ENCODE measurements at regions not wholly inside any gene's neighbourhood (a gene's known extent, or its start where the extent isn't known, plus 50 kb on each side); places are given as distances from the start of the nearest gene placed in this dataset.

- intact Hi-C loops (cut with DNase I) = no loop called here
- DNase-seq (ENCODE audit: missing footprints) = no peak
- no peak for ATAC-seq
Measured at GRCh38 chr13:40185414-40185813, 481.0 kb downstream of the FOXO1 start.

- DNase-seq (ENCODE audit: missing footprints) = no peak
- intact Hi-C loops (cut with DNase I) = no loop called here
- no peak for ATAC-seq
Measured at GRCh38 chr13:40186041-40186440, 480.4 kb downstream of the FOXO1 start.

DNA sequence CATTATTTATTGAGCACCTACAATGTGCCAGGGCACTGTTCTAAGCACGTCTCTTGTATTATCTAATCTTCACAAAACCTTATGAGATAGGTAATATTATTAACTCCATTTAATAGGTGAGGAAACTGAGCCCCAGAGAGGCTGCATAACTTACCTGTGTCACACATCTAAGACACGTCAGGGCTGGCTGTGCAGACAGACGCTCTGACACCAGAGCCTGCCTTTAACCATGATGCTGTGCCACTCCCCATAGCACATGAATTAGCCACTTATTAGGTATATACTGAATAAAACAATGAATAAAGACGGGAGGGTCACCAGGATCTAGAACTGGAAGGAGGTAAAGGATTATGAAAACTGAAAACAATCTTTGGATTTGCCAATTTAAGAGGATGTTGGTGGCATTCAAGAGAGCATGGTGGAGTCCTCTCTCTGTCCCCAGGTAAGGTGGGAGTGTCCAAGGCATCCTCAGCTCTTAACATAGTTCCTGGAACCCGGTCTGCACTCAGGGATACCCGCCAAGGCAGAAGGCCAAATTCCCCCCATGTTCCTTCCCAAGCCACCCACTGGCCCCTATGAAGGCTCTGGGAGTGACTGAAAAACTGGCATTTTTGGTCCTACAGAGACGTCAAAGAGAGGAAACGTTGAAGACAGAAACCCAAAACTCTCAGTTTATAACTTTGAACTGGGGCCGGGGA lies 479.7 kb downstream of the FOXO1 start:
- intact Hi-C loops (cut with DNase I) = no loop called here

DNA sequence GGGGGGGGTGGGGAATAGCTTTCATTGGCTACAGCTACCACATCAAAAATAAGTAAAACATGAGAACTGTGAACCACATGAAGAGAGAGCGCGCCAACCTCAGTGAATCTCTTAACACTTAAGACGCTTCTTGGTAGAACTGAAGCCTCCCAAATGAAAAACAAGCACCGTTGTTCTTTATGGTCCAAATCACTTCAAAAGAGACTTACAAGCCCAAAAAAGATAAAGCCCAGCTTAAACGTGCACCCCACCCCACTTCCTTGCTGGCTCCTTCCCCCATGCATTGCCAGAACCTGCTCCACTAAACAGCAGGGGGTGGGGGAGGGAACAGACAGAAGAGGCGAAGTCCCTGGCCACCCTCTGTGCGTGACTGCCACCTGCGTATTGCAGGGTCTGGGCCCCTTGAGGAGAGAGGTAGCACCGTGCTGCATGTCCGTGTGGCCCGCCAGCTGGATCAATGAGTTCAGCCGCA lies 479.1 kb downstream of the FOXO1 start:
- intact Hi-C loops (cut with DNase I) = no loop called here
- DNase-seq (ENCODE audit: missing footprints) = no peak
- ATAC-seq = no peak

More for the DNA sequence above, 479.7 kb downstream of the FOXO1 start:
- ATAC-seq (no peak), DNase-seq (ENCODE audit: missing footprints) (no peak)

DNA sequence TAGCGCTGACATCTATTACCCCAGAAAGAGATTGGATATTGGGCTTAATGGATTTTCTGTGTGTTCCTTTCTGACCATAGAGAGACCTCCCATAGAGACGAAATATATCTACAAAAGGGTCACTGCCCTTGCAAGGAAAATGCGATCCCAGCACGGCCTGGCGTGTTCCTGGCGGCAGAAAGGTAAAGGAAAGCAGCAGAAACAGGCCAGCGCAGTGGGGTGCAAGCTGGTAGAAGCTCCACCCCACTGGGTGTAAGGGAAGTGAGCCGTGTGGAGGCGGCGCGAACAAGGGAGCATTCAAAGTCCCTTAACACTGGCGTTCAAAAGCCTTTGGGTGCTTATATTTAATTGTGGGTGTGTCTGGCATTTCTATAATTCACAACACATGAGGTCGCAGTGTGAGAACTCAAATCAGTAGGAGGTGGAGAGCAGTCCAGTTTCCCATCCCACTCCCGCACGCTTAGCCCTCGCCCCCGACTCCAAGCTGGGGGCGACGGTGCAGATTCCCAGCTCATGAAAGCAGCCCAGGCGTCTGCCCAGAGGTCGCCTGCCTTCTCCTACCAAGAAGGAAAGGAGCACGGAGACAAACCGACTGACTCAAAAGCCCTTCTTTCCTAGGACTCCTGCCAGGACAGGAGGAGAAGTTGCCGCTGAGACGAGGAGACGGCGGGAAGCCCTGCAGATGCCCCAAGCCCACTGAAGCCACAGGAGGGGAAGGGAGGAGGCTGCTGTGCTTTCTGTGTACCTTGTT lies 478.4 kb downstream of the FOXO1 start:
- intact Hi-C loops (cut with DNase I) = no loop called here
- DNase-seq (ENCODE audit: missing footprints) (no peak), ATAC-seq (no peak)

DNA sequence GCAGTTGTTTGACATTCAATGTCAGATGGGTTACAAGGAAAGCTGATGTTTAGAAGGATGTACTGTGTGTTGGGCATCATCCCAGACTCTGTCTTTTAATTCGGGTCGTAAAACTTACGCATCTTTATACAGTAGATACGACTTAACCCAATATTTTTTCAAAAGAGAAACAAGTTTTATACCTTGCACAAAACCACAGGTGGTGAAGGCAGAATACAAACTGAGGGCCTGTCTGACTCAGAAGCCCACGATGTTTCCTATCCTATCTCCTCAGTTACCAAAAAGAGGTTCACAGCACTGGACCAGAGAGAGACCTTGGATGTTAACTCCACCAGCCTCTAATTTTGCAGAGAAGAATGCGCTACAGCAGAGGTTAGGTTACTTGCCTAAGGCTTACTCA lies 477.0 kb downstream of the FOXO1 start:
- DNase-seq (ENCODE audit: missing footprints) (no peak), ATAC-seq (no peak)
- intact Hi-C loops (cut with DNase I) = no loop called here

DNA sequence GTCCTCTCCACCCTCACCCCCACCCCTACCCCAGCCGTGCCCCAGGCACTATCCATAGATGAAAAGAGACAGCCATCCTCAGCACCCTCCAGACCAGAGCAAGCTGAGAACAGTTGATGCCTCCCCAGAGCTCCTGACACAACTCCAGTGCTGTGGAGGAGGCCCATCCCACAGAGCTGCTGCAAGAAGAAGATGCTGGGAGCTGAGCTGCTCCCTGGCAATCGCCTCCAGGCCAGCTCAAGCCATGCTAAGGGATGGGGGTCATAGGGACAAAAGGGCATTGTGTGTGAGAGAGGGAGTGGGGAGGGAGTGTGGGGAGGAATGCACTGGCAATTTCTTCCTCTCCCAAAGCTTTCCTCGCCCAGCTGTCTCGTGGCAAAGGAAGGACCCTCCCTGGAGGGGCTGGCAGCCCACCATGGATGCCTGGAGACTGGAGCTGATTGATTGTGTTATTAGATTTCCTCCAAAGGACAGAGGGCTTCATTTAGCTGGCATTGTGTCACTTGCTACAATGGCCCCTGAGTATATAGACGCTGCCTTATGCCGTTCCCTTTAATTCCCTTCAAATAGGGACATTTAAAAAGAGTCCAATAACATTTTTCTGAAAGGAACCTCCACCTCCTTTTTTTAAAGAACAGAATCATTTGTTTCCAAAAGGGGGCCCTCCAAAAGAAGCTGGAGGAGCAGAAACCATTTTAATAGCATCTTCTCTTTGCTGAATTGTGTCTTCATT lies 476.4 kb downstream of the FOXO1 start:
- ATAC-seq = peak; percentile 18

DNA sequence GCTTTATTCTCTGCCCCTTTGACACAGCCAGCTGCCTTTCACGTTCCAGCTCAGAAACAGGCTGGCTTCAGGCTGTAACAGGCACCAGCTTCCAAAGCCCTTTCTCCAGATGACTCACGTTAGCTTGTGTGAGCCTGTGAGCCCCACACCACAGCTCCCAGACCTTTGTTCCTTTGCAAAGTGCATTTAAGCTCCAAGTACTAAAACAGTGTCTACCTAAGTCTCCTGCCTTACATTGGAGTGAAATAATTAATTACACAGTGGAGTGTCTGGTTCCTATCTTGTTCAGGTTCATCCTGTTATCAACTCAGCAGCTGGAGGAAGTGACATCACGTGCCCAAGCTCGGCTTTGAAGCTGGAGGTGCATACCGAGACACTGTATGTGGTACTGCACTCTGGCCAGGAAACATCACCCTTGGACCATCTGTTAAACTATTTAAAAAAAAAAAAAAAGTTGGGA lies 475.8 kb downstream of the FOXO1 start:
- no peak for DNase-seq (ENCODE audit: missing footprints)
- intact Hi-C loops (cut with DNase I) = loop anchor here (2.0 to 5.0 kb wide), 3 partner anchors 43 to 252 kb away; no protein-coding TSS in a partner anchor

More for the DNA sequence above, 476.4 kb downstream of the FOXO1 start:
- intact Hi-C loops (cut with DNase I) = loop anchor here (2.0 to 5.0 kb wide), 3 partner anchors 43 to 252 kb away; no protein-coding TSS in a partner anchor
- DNase-seq (ENCODE audit: missing footprints) = no peak

GRCh38 chr13:40191186-40191980 lies 475.1 kb downstream of the FOXO1 start:
- intact Hi-C loops (cut with DNase I) = loop anchor here (2.0 to 5.0 kb wide), 3 partner anchors 44 to 251 kb away; no protein-coding TSS in a partner anchor
- no peak for DNase-seq (ENCODE audit: missing footprints)
- peak; percentile 30 for ATAC-seq

More for the DNA sequence above, 475.8 kb downstream of the FOXO1 start:
- peak; percentile 50 for ATAC-seq

DNA sequence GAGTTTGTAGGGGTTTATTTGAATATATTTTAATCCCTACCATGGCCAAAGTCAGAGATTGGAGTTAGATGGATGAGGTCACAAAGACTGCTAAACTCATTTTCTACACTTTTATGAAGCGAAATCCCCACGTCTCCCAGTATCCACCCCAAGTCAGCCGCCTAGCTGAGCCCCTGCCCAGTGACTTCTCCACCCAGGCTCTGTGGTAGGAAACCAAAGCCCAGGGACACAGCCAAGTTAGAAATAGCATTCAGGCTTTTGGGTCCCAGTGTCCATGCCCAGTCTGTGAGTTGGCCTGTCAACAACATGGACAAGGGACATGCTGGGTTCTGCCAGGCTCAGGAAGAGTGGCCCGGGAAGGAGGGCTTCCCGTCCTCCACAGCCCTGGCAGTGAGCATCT lies 474.0 kb downstream of the FOXO1 start:
- ATAC-seq (peak; percentile 51), DNase-seq (ENCODE audit: missing footprints) (no peak)
- intact Hi-C loops (cut with DNase I) = loop anchor here (5.0 kb wide), 2 partner anchors 45 to 250 kb away; no protein-coding TSS in a partner anchor

GRCh38 chr13:40192858-40193257 lies 473.6 kb downstream of the FOXO1 start:
- peak; percentile 18 for ATAC-seq
- intact Hi-C loops (cut with DNase I) = loop anchor here (5.0 kb wide), 2 partner anchors 46 to 249 kb away; no protein-coding TSS in a partner anchor
- no peak for DNase-seq (ENCODE audit: missing footprints)

- ATAC-seq (peak; percentile 46), DNase-seq (ENCODE audit: missing footprints) (no peak)
- intact Hi-C loops (cut with DNase I) = loop anchor here (5.0 kb wide), 2 partner anchors 46 to 249 kb away; no protein-coding TSS in a partner anchor
Measured at GRCh38 chr13:40193286-40194223, 472.9 kb downstream of the FOXO1 start.

DNA sequence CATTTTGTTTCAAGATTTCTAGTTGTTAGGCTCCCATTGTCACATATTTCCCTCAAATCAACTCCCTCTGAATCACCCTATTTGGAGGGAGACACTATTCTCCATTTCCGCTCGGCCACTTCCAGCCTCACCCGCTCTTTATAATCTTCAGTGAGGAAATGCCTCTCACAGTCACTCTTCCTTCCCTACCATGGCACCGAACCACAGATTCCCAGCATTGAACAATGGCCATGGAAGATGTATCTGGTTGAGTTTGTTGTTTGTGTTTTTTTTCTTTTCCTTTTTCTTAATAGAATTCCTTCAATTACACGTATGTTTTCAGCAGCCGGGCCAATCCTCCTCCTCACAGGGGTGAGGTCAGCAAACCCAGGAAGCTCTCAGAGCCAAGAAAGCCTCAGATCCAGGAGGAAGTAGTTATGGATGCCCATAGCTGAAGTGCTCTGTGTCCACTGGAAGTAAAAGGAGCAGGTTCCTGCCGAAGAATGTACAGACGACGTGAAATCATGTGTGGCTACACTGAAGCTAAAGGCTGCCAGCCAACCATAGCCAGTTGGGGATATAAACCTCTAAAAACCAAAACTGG lies 472.1 kb downstream of the FOXO1 start:
- no peak for DNase-seq (ENCODE audit: missing footprints)
- ATAC-seq = no peak
- intact Hi-C loops (cut with DNase I) = loop anchor here (5.0 kb wide), 2 partner anchors 47 to 248 kb away; no protein-coding TSS in a partner anchor

GRCh38 chr13:40197049-40197448 lies 469.4 kb downstream of the FOXO1 start:
- intact Hi-C loops (cut with DNase I) = no loop called here
- DNase-seq (ENCODE audit: missing footprints) = no peak
- ATAC-seq = no peak

DNA sequence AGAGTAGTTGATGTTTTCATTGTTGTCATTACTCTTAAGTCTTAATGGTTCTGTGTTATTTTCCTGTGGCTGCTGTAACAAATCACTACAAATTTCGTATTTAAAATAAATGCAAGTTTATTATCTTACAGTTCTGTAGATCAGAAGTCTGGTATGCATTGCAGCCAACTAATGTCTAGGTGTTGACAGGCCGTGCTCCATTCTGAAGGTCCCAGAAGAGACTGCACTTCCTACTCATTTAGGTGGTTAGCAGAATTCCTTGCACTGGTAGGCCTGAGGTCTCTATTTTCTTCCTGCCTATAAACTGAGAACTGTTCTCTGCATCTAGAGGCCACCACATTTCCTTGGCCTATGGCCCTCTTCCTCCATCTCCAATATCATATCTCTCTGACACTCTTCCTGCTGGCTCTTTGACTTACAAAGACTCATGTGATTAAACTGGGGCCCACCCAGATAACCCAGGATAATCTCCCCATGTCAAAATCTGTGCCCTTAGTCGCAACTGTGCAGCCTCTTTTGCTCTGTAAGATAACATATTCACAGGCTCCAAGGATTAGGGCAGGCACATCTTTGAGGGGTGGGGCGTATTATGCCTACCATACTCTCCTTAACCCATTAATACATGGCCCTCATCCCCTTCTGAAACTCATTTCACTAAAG lies 468.4 kb downstream of the FOXO1 start:
- ATAC-seq (no peak), DNase-seq (ENCODE audit: missing footprints) (no peak)
- intact Hi-C loops (cut with DNase I) = no loop called here

- ATAC-seq (no peak), DNase-seq (ENCODE audit: missing footprints) (no peak)
- intact Hi-C loops (cut with DNase I) = no loop called here
Measured at GRCh38 chr13:40200273-40200978, 466.0 kb downstream of the FOXO1 start.
